SU-DHL-6 (cell line): ENCODE measurements at regions not wholly inside any gene's neighbourhood (a gene's known extent, or its start where the extent isn't known, plus 50 kb on each side); places are given as distances from the start of the nearest gene placed in this dataset.

ENCODE experiments used
- CTCF ChIP-seq: fragments of 200-600 bp; sonication (generic); IDR thresholded peaks from one replicate; pipeline ENCODE4 v1.5.1; 2017; ENCODE audit warnings: antibody characterized with exemption, mild to moderate bottlenecking, low read length, moderate library complexity; ENCODE audit not compliant: insufficient read depth, poor library complexity, severe bottlenecking
- EZH2phosphoT487 ChIP-seq: fragments of 200-600 bp; sonication (generic), shearing (Covaris generic); conservative IDR thresholded peaks from 2 replicates; pipeline ENCODE4 v1.6.1; 2018; ENCODE audit warnings: mild to moderate bottlenecking, antibody characterized with exemption, low read length, moderate library complexity, mixed read lengths

- TF ChIP-seq EZH2phosphoT487 (no peak), CTCF (no peak)
Measured at GRCh38 chr9:22342491-22343217, 104.0 kb upstream of the DMRTA1 start.
